Heart right ventricle (tissue), 16 donors: ENCODE measurements at regions not wholly inside any gene's neighbourhood (a gene's known extent, or its start where the extent isn't known, plus 50 kb on each side); places are given as distances from the start of the nearest gene placed in this dataset.
A peak's percentile ranks its signal among the peaks of the same experiment; 100 is the strongest.

Experiments used
- ATAC-seq, 8 donors: fragments of 200-7000 bp; cut with Tn5 transposase; one replicate each; pipeline ENCODE4 v1.9.1; 2020; ENCODE audit warnings: mild to moderate bottlenecking in 8 of 8, moderate library complexity in 8 of 8, moderate number of reproducible peaks in 1 of 8
- DNase-seq, 2 donors: peaks; one replicate each; pipeline ENCODE4 v3.0.0-alpha.2; 2020
- H3K27ac ChIP-seq, 10 donors: fragments of 200-600 bp; sonication (generic) in 2 of 10; one replicate each; pipeline versions ENCODE4 v1.5.0 to v1.8.0; 2020 to 2022; ENCODE audit warnings: mild to moderate bottlenecking in 3 of 10
- H3K27me3 ChIP-seq, 7 donors: fragments of 200-600 bp; one replicate each; pipeline ENCODE4 v1.8.0; 2021 to 2022; ENCODE audit warnings: mild to moderate bottlenecking in 2 of 7
- H3K36me3 ChIP-seq, 9 donors: fragments of 200-600 bp; sonication (generic) in 1 of 9; one replicate each; pipeline versions ENCODE4 v1.5.0 to v1.8.0; 2020 to 2022; ENCODE audit warnings: mild to moderate bottlenecking in 2 of 9
- H3K4me1 ChIP-seq, 9 donors: fragments of 200-600 bp; sonication (generic) in 1 of 9; one replicate each; pipeline versions ENCODE4 v1.5.0 to v1.8.0; 2020 to 2022; ENCODE audit warnings: mild to moderate bottlenecking in 4 of 9
- H3K4me3 ChIP-seq, 10 donors: fragments of 200-600 bp; sonication (generic) in 2 of 10; one replicate each; pipeline versions ENCODE4 v1.5.0 to v1.8.0; 2020 to 2022; ENCODE audit warnings: mild to moderate bottlenecking in 7 of 10, moderate library complexity in 2 of 10
- H3K9me3 ChIP-seq, 11 donors: fragments of 200-600 bp in 10 of 11; sonication (generic) in 2 of 11; one replicate each; pipeline versions ENCODE4 v1.5.0 to v1.8.0; 2013 to 2022; ENCODE audit warnings: mild to moderate bottlenecking in 2 of 11, control low read depth in 1 of 11, moderate library complexity in 1 of 11
- CTCF ChIP-seq, 9 donors: fragments of 200-600 bp; sonication (generic) in 2 of 9; IDR thresholded peaks; one replicate each; pipeline versions ENCODE4 v1.5.0 to v1.8.0; 2021 to 2022; ENCODE audit warnings: antibody characterized with exemption in 9 of 9, mild to moderate bottlenecking in 5 of 9, moderate library complexity in 1 of 9
- WGBS, 2 donors: extraction: QIAGEN DNeasy Blood & Tissue Kit; methylation state at CpG; one replicate each; pipeline ENCODE4 v1.1.7; 2013; ENCODE audit warnings: inconsistent platforms in 1 of 2; 5-methylcytosine and 5-hydroxymethylcytosine counted together
- intact Hi-C, 10 donors: fragments of 100-400 bp; cut with DNase I; formaldehyde crosslinking; loops; one replicate each; pipeline versions ENCODE4 v1.11.1 to v1.14.2; 2022
- donor health status: Arrhythmogenic right ventricular cardiomyopathy.
- donor health status: ischemic (EF 13 %, LVEDD 7.1; RV severe dilation, severe dysfunction).
- donor health status: healthy with polysubstance abuse.
- donor health status: DM: no; HTN: yes; CAD: no.
- donor health status: DM: no; HTN: no; CAD: no.
- donor health status: ischemic (EF 25% LVEDD 6.9; RV normal size, moderate dysfunction).
- donor health status: ischemic (EF 25% LVEDD 5.7; RV mildly dilated, moderate dysfunction).
- donor health status: healthy.
- donor health status: DM: yes; HTN: yes; CAD: no.
- donor health status: Ischemic cardiomyopathy.
- donor health status: ischemic (EF 35%, LVEDD 5.7; RV mildly dilated, moderate dysfunction).
- donor health status: nonischemic (EF 11% LVEDD 7.7; RV severe dilation, severe dysfunction).
- donor health status: DM: yes; HTN: yes; CAD: no.
- donor health status: PGD.
- donor health status: ischemic (EF 29% LVEDD 5.4; RV normal size, mild dysfunction).
- donor health status: nonischemic (EF 23%, LVEDD 6.1; RV moderate dilation, normal function).

GRCh38 chr11:116693102-116693570, 79.7 kb downstream of the BUD13 start:
- no peak overlapping the region for H3K4me3 ChIP-seq
- H3K4me1 ChIP-seq = no peaks in the 10 kb centered on the region
- intact Hi-C loops = loop anchor here in 6 of 10 donors (5.0 to 10.0 kb wide), 4 partner anchors 241 to 1958 kb away; no protein-coding TSS in a partner anchor
- no peak for TF ChIP-seq CTCF (IDR thresholded peaks at IDR 0.05)
- no peak overlapping the region for H3K27ac ChIP-seq
- H3K9me3 ChIP-seq = no peaks in the 10 kb centered on the region
- no peak for DNase-seq
- ATAC-seq = no peak
- peaks cover 0 to 35% (median 8%) of the 10 kb centered on the region in 7 donors for H3K27me3 ChIP-seq
- no peaks in the 10 kb centered on the region for H3K36me3 ChIP-seq
- 90 to 93% methylated on average over 1 of the region's 1 CpG for WGBS, 2 donors

GRCh38 chr11:116692318-116693101, 80.3 kb downstream of the BUD13 start:
- intact Hi-C loops = loop anchor here in 6 of 10 donors (5.0 to 10.0 kb wide), 4 partner anchors 240 to 1958 kb away; no protein-coding TSS in a partner anchor
- peaks cover 0 to 29% (median 9%) of the 10 kb centered on the region in 7 donors for H3K27me3 ChIP-seq
- no peak for TF ChIP-seq CTCF (IDR thresholded peaks at IDR 0.05)
- H3K36me3 ChIP-seq = no peaks in the 10 kb centered on the region
- ATAC-seq = no peak
- 74 to 80% methylated on average over 16 of the region's 16 CpGs for WGBS, 2 donors
- H3K4me3 ChIP-seq = no peak overlapping the region
- no peaks in the 10 kb centered on the region for H3K4me1 ChIP-seq
- no peak for DNase-seq
- H3K9me3 ChIP-seq = no peaks in the 10 kb centered on the region
- H3K27ac ChIP-seq = no peak overlapping the region

GRCh38 chr11:116691771-116692177, 81.0 kb downstream of the BUD13 start:
- TF ChIP-seq CTCF (IDR thresholded peaks at IDR 0.05) = peak; percentile 69 to 83 (median 79)
- no peaks in the 10 kb centered on the region for H3K9me3 ChIP-seq
- H3K27ac ChIP-seq = no peak overlapping the region
- H3K36me3 ChIP-seq = no peaks in the 10 kb centered on the region
- peak in 6 of 8 donors; percentile 48 to 72 (median 68) for ATAC-seq
- WGBS, 2 donors = 14% methylated on average over 10 of the region's 10 CpGs
- intact Hi-C loops = loop anchor here in 7 of 10 donors (2.0 to 10.0 kb wide), 5 partner anchors 237 to 1957 kb away; no protein-coding TSS in a partner anchor
- no peaks in the 10 kb centered on the region for H3K4me1 ChIP-seq
- H3K27me3 ChIP-seq = peaks cover 0 to 32% (median 16%) of the 10 kb centered on the region in 7 donors
- H3K4me3 ChIP-seq = no peak overlapping the region
- peak in 1 of 2 donors; percentile 25 for DNase-seq

GRCh38 chr11:116690611-116691010, 82.2 kb downstream of the BUD13 start:
- Histone ChIP-seq H3K27me3 (peaks cover 0 to 33% (median 13%) of the 10 kb centered on the region in 7 donors), H3K36me3 (no peaks in the 10 kb centered on the region), H3K4me3 (no peak overlapping the region), H3K9me3 (no peaks in the 10 kb centered on the region), H3K27ac (no peak overlapping the region), H3K4me1 (no peaks in the 10 kb centered on the region)
- intact Hi-C loops = loop anchor here in 7 of 10 donors (2.0 to 10.0 kb wide), 5 partner anchors 236 to 1956 kb away; no protein-coding TSS in a partner anchor
- no peak for TF ChIP-seq CTCF (IDR thresholded peaks at IDR 0.05)
- ATAC-seq = no peak
- no peak for DNase-seq
- WGBS, 2 donors = 69 to 76% methylated on average over 9 of the region's 9 CpGs
